HepG2 (cell line): ENCODE measurements at regions not wholly inside any gene's neighbourhood (a gene's known extent, or its start where the extent isn't known, plus 50 kb on each side); places are given as distances from the start of the nearest gene placed in this dataset.

Experiments used
- ATAC-seq: fragments of 200-7000 bp; cut with Tn5 transposase; 3 replicates; pipeline ENCODE4 v1.9.1; 2020; ENCODE audit warnings: mild to moderate bottlenecking, moderate library complexity
- BruUV-seq: library from RNA; stranded (reverse); fragments of 400-500 nt; replicated peaks from 2 replicates; lab custom pipeline; 2021; lab: Mats Ljungman, UMichigan
- CTCF ChIA-PET: fragments of 300-600 bp; formaldehyde crosslinking; extraction: SDS; loops from one replicate; lab custom pipeline; 2021; ENCODE audit warnings: low total read pairs, inconsistent platforms, low intra/inter-chr PET ratio; lab: Yijun Ruan, JAX
- POLR2A ChIA-PET: fragments of 350-600 bp; sonication (Branson Sonifier 250); formaldehyde crosslinking; loops from one replicate; lab custom pipeline; 2020; ENCODE audit warnings: antibody characterized with exemption, inconsistent platforms; lab: Yijun Ruan, JAX
- DNase-seq: peaks from one replicate; pipeline ENCODE4 v3.0.0-alpha.2; 2015; ENCODE audit warnings: low spot score
- FAIRE-seq: peaks from 3 replicates; lab custom pipeline; 2011; peaks lifted over from hg19 to GRCh38; lab: Jason Lieb, UNC
- H2AFZ ChIP-seq: one replicate; pipeline ENCODE4 v1.6.1; 2011; ENCODE audit warnings: low read length, inconsistent platforms
- H3K27ac ChIP-seq: fragments of 300-600 bp; 3 replicates; pipeline ENCODE4 v1.8.0; 2011; ENCODE audit warnings: mixed run types, mild to moderate bottlenecking, mixed read lengths, low read length, inconsistent platforms; ENCODE audit not compliant: insufficient read depth; ENCODE audit errors: extremely low read length
- H3K27me3 ChIP-seq, 2 experiments: fragments of 200-600 bp in 1 of 2; 2 replicates in 1 of 2; 3 replicates in 1 of 2; pipeline versions ENCODE4 v1.6.0 to v1.8.0; 2011; ENCODE audit warnings: low read length in 2 of 2, mild to moderate bottlenecking in 2 of 2, moderate library complexity in 2 of 2, inconsistent platforms in 1 of 2; ENCODE audit not compliant: insufficient read depth in 2 of 2, control insufficient read depth in 1 of 2
- H3K36me3 ChIP-seq, 2 experiments: fragments of 200-600 bp in 1 of 2; replicated peaks in 1 of 2; 2 replicates in 1 of 2; 3 replicates in 1 of 2; pipeline versions ENCODE4 v1.5.1 to v1.8.0; 2011; ENCODE audit warnings: low read length in 2 of 2, inconsistent platforms in 1 of 2; ENCODE audit not compliant: insufficient read depth in 2 of 2, control insufficient read depth in 1 of 2
- H3K4me1 ChIP-seq: 2 replicates; pipeline ENCODE4 v1.5.1; 2012; ENCODE audit warnings: low read length, inconsistent platforms; ENCODE audit not compliant: insufficient read depth
- H3K4me2 ChIP-seq: 2 replicates; pipeline ENCODE4 v1.6.0; 2011; ENCODE audit warnings: low read depth, low read length, inconsistent platforms
- H3K4me3 ChIP-seq, 3 experiments: fragments of 200-600 bp in 1 of 3; sonication (generic), shearing (Covaris generic) in 1 of 3; replicated peaks in 1 of 3; 2 replicates each; pipeline ENCODE4 v1.5.1; 2011 to 2016; ENCODE audit warnings: low read length in 3 of 3, inconsistent platforms in 2 of 3, low read depth in 2 of 3, mild to moderate bottlenecking in 2 of 3, control low read depth in 1 of 3, mixed read lengths in 1 of 3; ENCODE audit not compliant: insufficient read depth in 1 of 3
- H3K79me2 ChIP-seq: one replicate; pipeline ENCODE4 v1.6.1; 2011; ENCODE audit warnings: low read length, inconsistent platforms; ENCODE audit not compliant: insufficient read depth
- H3K9ac ChIP-seq: 2 replicates; pipeline ENCODE4 v1.6.0; 2011; ENCODE audit warnings: mild to moderate bottlenecking, low read depth, low read length, inconsistent platforms; ENCODE audit not compliant: insufficient read depth
- H3K9me3 ChIP-seq: 2 replicates; pipeline ENCODE4 v1.5.1; 2012; ENCODE audit warnings: mild to moderate bottlenecking, low read length
- H4K20me1 ChIP-seq: 2 replicates; pipeline ENCODE4 v1.6.0; 2011; ENCODE audit warnings: inconsistent platforms, mild to moderate bottlenecking, low read length, moderate library complexity; ENCODE audit not compliant: insufficient read depth
- ATF3 ChIP-seq: sonication (generic); formaldehyde crosslinking; IDR thresholded peaks from 2 replicates; pipeline ENCODE4 v1.4.0; 2020; ENCODE audit warnings: missing genetic modification reagents
- CAMTA2 ChIP-seq: sonication (generic); formaldehyde crosslinking; IDR thresholded peaks from 2 replicates; pipeline ENCODE4 v1.4.0; 2020; ENCODE audit warnings: mild to moderate bottlenecking, missing genetic modification reagents, borderline replicate concordance
- CEBPG ChIP-seq: IDR thresholded peaks from 2 replicates; pipeline ENCODE4 v1.6.1; 2016
- EEA1 ChIP-seq: sonication (generic); formaldehyde crosslinking; IDR thresholded peaks from 2 replicates; pipeline ENCODE4 v1.5.1; 2020; ENCODE audit warnings: mild to moderate bottlenecking, missing genetic modification reagents, borderline replicate concordance
- KAT2B ChIP-seq: fragments of 150-350 bp; IDR thresholded peaks from 2 replicates; pipeline ENCODE4 v1.6.1; 2014; ENCODE audit warnings: low read depth, low read length, borderline replicate concordance
- RELA ChIP-seq: sonication (generic); formaldehyde crosslinking; IDR thresholded peaks from 2 replicates; pipeline ENCODE4 v1.4.0; 2020; ENCODE audit warnings: missing genetic modification reagents
- TCF7 ChIP-seq: sonication (generic); IDR thresholded peaks from 2 replicates; pipeline ENCODE4 v1.6.1; 2016; ENCODE audit warnings: antibody characterized with exemption, low read depth
- ZFP36L1 ChIP-seq: sonication (generic); formaldehyde crosslinking; IDR thresholded peaks from 2 replicates; pipeline ENCODE4 v1.8.0; 2022; ENCODE audit warnings: mild to moderate bottlenecking, missing genetic modification reagents, moderate library complexity
- ZNF280D ChIP-seq: sonication (generic); formaldehyde crosslinking; IDR thresholded peaks from 2 replicates; pipeline ENCODE4 v1.5.1; 2020; ENCODE audit warnings: mild to moderate bottlenecking, missing genetic modification reagents
- ZNF547 ChIP-seq: sonication (generic); formaldehyde crosslinking; IDR thresholded peaks from 2 replicates; pipeline ENCODE4 v1.5.1; 2020; ENCODE audit warnings: mild to moderate bottlenecking, missing genetic modification reagents
- ZNF598 ChIP-seq: sonication (generic); formaldehyde crosslinking; IDR thresholded peaks from 2 replicates; pipeline ENCODE4 v1.5.1; 2020; ENCODE audit warnings: mild to moderate bottlenecking, missing genetic modification reagents, borderline replicate concordance
- ZNF782 ChIP-seq: sonication (generic); formaldehyde crosslinking; IDR thresholded peaks from 2 replicates; pipeline ENCODE4 v1.4.0; 2020; ENCODE audit warnings: missing genetic modification reagents, mild to moderate bottlenecking, borderline replicate concordance
- WGBS: methylation state at CpG from one replicate; pipeline ENCODE4 v1.1.6; 2017; ENCODE audit warnings: low lambda C conversion rate; 5-methylcytosine and 5-hydroxymethylcytosine counted together
- in situ Hi-C: cut with HindIII; loops from 2 replicates; pipeline ENCODE4 v1.10.0; 2017; ENCODE audit warnings: low pct_unique_long_range_greater_than_20kb; ENCODE audit not compliant: extremely low pct_ligation_motif_present
- intact Hi-C: fragments of 100-400 bp; cut with micrococcal nuclease; formaldehyde crosslinking; loops from one replicate; pipeline ENCODE4 v1.10.0; 2022; ENCODE audit not compliant: unreplicated experiment

GRCh38 chr2:18171191-18172139 lies 293.0 kb downstream of the KCNS3 start:
- no peak overlapping the region for H3K27ac ChIP-seq
- FAIRE-seq (no peak), ATAC-seq (no peak), DNase-seq (no peak)
- H3K9ac ChIP-seq, result no peak overlapping the region
- intact Hi-C loops (no loop called here), in situ Hi-C loops (no loop called here)
- no peak overlapping the region for H3K4me2 ChIP-seq
- 16% methylated on average over 7 of the region's 7 CpGs for WGBS
- POLR2A ChIA-PET, result no interaction called here
- H3K36me3 ChIP-seq, result no peaks in the 10 kb centered on the region
- no peak for TF ChIP-seq ZNF547 (CRISPR knock-in tag)
- TF ChIP-seq TCF7, result no peak
- TF ChIP-seq CAMTA2 (CRISPR knock-in tag), result no peak
- no peak for TF ChIP-seq KAT2B
- TF ChIP-seq ATF3, result no peak
- no peak for TF ChIP-seq CEBPG (CRISPR knock-in tag)
- TF ChIP-seq ZNF598, result no peak
- no peak for TF ChIP-seq ZNF280D (CRISPR knock-in tag)
- TF ChIP-seq ZNF782, result no peak
- TF ChIP-seq RELA, result no peak
- no peak for TF ChIP-seq EEA1 (CRISPR knock-in tag)
- TF ChIP-seq ZFP36L1 (CRISPR knock-in tag), result no peak
- H3K4me3 ChIP-seq, result no peak overlapping the region
- H3K27me3 ChIP-seq, result no peaks in the 10 kb centered on the region
- no peaks in the 10 kb centered on the region for H3K79me2 ChIP-seq
- H2AFZ ChIP-seq, result no peak overlapping the region
- H4K20me1 ChIP-seq, result no peaks in the 10 kb centered on the region
- BruUV-seq, result no TSS peak
- CTCF ChIA-PET, result no interaction called here
- H3K4me1 ChIP-seq, result no peaks in the 10 kb centered on the region
- H3K9me3 ChIP-seq, result no peaks in the 10 kb centered on the region
